Kidney (tissue), 13 donors: ENCODE measurements at regions not wholly inside any gene's neighbourhood (a gene's known extent, or its start where the extent isn't known, plus 50 kb on each side); places are given as distances from the start of the nearest gene placed in this dataset.

ENCODE experiments used
- DNase-seq, 5 donors: peaks; one replicate each; pipeline ENCODE4 v3.0.0-alpha.2; 2013 to 2020
- FAIRE-seq: peaks from 2 replicates; lab custom pipeline; 2012; peaks lifted over from hg19 to GRCh38; lab: Jason Lieb, UNC
- H3K27ac ChIP-seq, 2 donors: one replicate each; pipeline ENCODE4 v1.7.0; 2013; ENCODE audit warnings: low read depth in 2 of 2, low read length in 2 of 2, inconsistent platforms in 1 of 2
- H3K27me3 ChIP-seq: one replicate; pipeline ENCODE4 v1.7.1; 2013; ENCODE audit warnings: low read length, inconsistent platforms; ENCODE audit not compliant: control insufficient read depth, insufficient read depth
- H3K36me3 ChIP-seq, 3 donors: one replicate each; pipeline versions ENCODE4 v1.7.0 to v1.7.1; 2013; ENCODE audit warnings: low read length in 3 of 3, control low read depth in 1 of 3, inconsistent platforms in 1 of 3; ENCODE audit not compliant: insufficient read depth in 3 of 3, control insufficient read depth in 2 of 3
- H3K4me1 ChIP-seq, 3 donors: one replicate each; pipeline versions ENCODE4 v1.7.0 to v1.7.1; 2013; ENCODE audit warnings: low read length in 3 of 3, inconsistent platforms in 1 of 3, low read depth in 1 of 3; ENCODE audit not compliant: control insufficient read depth in 2 of 3, insufficient read depth in 2 of 3
- H3K4me3 ChIP-seq, 3 donors: one replicate each; pipeline versions ENCODE4 v1.7.0 to v1.8.1; 2013; ENCODE audit warnings: low read length in 3 of 3, control low read depth in 1 of 3, inconsistent platforms in 1 of 3
- H3K9ac ChIP-seq, 3 donors: one replicate each; pipeline versions ENCODE4 v1.7.0 to v1.7.1; 2013; ENCODE audit warnings: low read length in 3 of 3, control low read depth in 1 of 3, inconsistent platforms in 1 of 3
- H3K9me3 ChIP-seq, 3 donors: one replicate each; pipeline versions ENCODE4 v1.7.0 to v1.7.1; 2013; ENCODE audit warnings: low read length in 3 of 3, control low read depth in 1 of 3, inconsistent platforms in 1 of 3; ENCODE audit not compliant: control insufficient read depth in 2 of 3, insufficient read depth in 1 of 3
- intact Hi-C: fragments of 100-400 bp; cut with DNase I; formaldehyde crosslinking; loops from one replicate; pipeline ENCODE4 v1.11.1; 2022
- TF ChIP-seq, protein P1 (sequence below): IDR thresholded peaks from 3 replicates; pipeline ENCODE4 v1.5.1; 2012; ENCODE audit warnings: mild to moderate bottlenecking, moderate library complexity, borderline replicate concordance; ENCODE audit not compliant: insufficient read depth; ENCODE audit errors: extremely low read depth
- donor health status: control.
- donor health status: control.
- donor health status: control.
- donor health status: control.
- donor health status: control.
- donor health status: DM: yes; HTN: yes; CAD: no.
- donor health status: Normal renal cell carcinoma (clear cell type).

DNA sequence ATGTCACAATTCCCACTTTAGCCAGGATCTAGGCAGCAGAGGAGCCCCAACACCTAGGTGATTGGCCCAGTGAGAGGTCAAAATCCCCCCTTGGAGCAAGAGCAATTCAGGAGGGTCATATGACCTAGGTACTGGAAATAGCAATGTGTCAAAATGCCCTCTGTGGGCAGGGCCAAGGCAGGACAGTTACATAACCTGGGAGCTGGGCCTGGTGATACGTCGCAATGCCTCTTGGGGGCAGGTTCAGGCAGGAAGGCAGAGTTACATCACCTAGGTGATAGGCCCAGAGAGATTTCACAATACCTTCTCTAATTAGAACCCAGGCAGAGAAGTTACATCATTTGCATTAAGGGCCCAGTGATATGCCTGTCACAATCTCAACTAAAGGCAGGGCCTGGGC lies 1906.3 kb downstream of the TP53TG3F start:
- FAIRE-seq (no peak), DNase-seq (no peak)
- H3K4me3 ChIP-seq: no peak overlapping the region
- intact Hi-C loops: no loop called here
- no peaks in the 10 kb centered on the region for H3K36me3 ChIP-seq
- TF ChIP-seq, protein P1, sequence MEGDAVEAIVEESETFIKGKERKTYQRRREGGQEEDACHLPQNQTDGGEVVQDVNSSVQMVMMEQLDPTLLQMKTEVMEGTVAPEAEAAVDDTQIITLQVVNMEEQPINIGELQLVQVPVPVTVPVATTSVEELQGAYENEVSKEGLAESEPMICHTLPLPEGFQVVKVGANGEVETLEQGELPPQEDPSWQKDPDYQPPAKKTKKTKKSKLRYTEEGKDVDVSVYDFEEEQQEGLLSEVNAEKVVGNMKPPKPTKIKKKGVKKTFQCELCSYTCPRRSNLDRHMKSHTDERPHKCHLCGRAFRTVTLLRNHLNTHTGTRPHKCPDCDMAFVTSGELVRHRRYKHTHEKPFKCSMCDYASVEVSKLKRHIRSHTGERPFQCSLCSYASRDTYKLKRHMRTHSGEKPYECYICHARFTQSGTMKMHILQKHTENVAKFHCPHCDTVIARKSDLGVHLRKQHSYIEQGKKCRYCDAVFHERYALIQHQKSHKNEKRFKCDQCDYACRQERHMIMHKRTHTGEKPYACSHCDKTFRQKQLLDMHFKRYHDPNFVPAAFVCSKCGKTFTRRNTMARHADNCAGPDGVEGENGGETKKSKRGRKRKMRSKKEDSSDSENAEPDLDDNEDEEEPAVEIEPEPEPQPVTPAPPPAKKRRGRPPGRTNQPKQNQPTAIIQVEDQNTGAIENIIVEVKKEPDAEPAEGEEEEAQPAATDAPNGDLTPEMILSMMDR: no peak
- no peak overlapping the region for H3K27ac ChIP-seq
- peaks cover 0 to 2% (median 0%) of the 10 kb centered on the region in 3 donors for H3K9me3 ChIP-seq
- H3K27me3 ChIP-seq: no peaks in the 10 kb centered on the region
- H3K9ac ChIP-seq: no peak overlapping the region
- H3K4me1 ChIP-seq: no peaks in the 10 kb centered on the region

DNA sequence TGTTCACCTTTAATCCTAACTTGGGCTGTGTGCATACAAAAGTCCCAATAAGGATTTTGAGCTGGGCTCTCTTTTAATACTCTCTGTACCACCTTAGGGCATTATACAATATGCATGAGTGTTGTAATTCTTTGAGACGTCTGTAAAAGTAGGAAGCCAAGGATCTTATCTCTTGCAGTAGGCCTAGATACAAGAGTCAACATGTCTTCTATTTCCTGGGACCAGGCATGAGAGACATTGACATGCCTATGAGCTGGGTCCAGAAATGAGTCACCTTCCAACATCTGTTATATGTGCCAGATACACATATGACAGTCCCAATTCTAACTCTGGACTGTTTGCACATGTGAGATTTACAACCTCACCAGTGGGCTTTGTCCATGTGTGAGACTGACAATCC lies 1911.2 kb downstream of the TP53TG3F start:
- H3K27me3 ChIP-seq: no peaks in the 10 kb centered on the region
- H3K36me3 ChIP-seq: no peaks in the 10 kb centered on the region
- H3K9ac ChIP-seq: no peak overlapping the region
- intact Hi-C loops: no loop called here
- H3K4me1 ChIP-seq: no peaks in the 10 kb centered on the region
- DNase-seq (no peak), FAIRE-seq (no peak)
- no peak overlapping the region for H3K4me3 ChIP-seq
- no peak overlapping the region for H3K27ac ChIP-seq
- TF ChIP-seq, protein P1: no peak
- no peaks in the 10 kb centered on the region for H3K9me3 ChIP-seq

DNA sequence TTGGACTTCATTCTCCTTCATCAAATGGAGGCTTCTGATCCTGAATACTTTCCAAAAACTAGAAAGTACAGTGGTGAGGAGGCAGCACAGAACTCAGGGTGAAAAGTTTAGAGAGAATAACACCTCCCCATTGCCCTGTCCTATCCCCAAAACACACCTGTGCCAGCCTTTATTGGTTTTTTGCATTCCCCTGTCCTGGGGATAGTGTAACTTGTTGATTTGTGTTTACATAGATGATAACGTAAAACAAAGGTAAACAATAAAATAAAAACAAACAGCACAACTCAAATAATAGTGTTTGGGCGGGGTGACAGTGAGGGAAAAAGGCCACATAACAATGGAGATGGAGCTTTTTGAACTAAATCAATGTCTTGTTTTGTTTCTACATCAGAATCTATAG lies 1917.7 kb downstream of the TP53TG3F start:
- Histone ChIP-seq H3K4me1 (no peaks in the 10 kb centered on the region), H3K9me3 (no peaks in the 10 kb centered on the region), H3K9ac (no peak overlapping the region), H3K36me3 (no peaks in the 10 kb centered on the region), H3K27me3 (no peaks in the 10 kb centered on the region), H3K27ac (no peak overlapping the region), H3K4me3 (no peak overlapping the region)
- intact Hi-C loops: no loop called here
- FAIRE-seq (no peak), DNase-seq (no peak)
- TF ChIP-seq, protein P1: no peak

DNA sequence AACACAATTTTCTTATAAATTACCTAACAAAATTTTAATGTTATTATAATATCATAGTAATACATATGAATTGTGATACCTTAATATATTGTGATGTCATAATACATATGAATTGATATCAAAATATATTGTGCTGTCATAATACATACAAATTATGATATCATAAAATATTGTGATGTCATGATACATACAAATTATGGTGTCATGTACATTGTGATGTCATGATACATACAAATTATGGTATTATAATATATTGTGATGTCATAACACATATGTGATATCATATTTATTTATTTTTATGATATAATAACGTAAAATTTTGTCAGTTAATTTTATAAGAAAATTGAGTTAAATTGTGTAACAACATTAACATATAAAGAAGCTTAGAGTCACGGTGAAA lies 1927.2 kb downstream of the TP53TG3F start:
- DNase-seq (no peak), FAIRE-seq (peak; percentile 85)
- H3K4me3 ChIP-seq: no peak overlapping the region
- H3K9ac ChIP-seq: no peak overlapping the region
- no peak overlapping the region for H3K27ac ChIP-seq
- intact Hi-C loops: no loop called here
- H3K27me3 ChIP-seq: no peaks in the 10 kb centered on the region
- H3K4me1 ChIP-seq: no peaks in the 10 kb centered on the region
- TF ChIP-seq, protein P1: no peak
- no peaks in the 10 kb centered on the region for H3K36me3 ChIP-seq
- H3K9me3 ChIP-seq: no peaks in the 10 kb centered on the region
